Putamen (tissue), 1 donor: ENCODE measurements at regions not wholly inside any gene's neighbourhood (a gene's known extent, or its start where the extent isn't known, plus 50 kb on each side); places are given as distances from the start of the nearest gene placed in this dataset.
"Not testable (repeated sequence)": the region's sequence is repeated elsewhere in the genome, so short reads cannot be mapped to it uniquely, and the experiment has no call there.

Source experiments
- DNase-seq: peaks from one replicate; pipeline ENCODE4 v3.0.0-alpha.2; 2016; ENCODE audit warnings: low spot score

- DNase-seq, result no peak
Measured at GRCh38 chr17:13787636-13788035, 185.9 kb upstream of the HS3ST3A1 start.

DNA sequence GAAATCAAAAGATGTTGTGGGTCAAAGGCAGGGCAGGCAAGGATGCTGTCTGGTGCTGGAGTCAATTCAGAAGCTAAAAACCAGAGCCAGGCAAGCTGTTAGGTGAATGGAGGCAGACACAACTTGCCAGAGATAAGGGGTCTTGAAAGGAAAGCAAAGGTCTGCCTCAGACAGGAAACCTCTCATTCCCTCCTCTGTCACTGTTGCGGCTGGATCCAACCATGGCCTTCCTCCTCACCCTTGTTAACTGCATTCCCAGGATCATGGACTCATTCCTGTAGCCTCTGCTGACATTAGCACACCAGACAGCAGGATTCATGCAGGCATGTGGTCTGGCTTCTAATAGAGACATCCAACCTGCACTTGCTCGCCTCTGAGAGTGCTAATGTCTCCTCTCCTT is 186.7 kb upstream of the HS3ST3A1 start:
- no peak for DNase-seq

DNA sequence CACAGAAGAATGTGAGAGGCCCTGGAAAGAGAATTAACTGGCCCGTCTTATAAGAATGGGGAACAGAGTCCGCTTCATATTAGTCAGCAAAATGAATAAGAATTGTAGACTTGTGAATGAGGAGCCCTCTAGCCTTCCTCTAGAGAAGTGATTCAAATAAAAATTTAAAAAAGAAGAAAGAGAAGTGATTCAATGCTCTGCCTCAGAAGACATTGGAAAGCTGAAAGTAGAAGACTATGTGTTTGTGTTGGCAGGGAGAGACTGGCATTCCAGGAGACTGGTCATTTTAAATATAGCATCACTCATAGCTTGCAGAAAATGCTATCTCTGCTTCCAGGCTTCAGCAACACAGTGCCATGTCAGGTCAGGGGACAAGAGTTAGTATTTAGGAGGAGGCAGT is 190.6 kb upstream of the HS3ST3A1 start:
- DNase-seq, result no peak

DNA sequence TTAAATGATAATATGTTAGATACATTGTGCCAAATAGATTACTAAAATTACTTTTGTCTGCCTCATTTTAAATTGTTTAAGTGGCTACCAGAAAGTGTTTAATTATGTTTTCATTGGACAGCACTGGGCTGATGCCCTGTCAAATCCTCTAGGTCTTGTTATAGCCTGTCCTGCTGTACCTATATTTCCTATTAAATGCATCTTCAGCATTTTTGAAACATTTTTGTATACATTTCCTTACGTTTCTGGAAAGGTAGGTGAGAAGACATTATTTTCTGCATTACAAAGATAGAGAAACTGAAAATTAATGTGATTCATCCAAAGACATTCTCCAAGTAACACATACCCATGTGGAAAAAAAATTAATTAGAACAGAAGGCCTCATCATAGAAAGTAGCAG is 192.2 kb upstream of the HS3ST3A1 start:
- no peak for DNase-seq

DNA sequence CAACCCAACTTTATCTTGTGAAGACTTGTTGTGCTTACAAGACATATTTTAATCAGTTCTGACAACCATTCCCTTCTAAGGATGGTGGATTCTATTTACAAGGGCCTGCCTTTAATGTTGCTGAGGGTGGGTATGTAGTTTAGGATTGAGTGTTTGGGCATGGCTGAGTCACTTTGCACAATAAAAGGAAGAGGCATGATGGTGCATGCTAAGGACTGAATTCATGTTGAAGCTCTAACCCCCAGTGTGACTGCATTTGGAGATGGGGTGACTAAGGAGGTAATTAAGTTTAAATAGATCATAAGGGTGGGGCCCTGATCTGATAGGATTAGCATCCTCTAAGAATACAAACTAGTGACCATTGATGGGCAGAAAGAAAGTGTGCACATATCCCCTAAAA is 196.1 kb upstream of the HS3ST3A1 start:
- DNase-seq, result no peak

DNA sequence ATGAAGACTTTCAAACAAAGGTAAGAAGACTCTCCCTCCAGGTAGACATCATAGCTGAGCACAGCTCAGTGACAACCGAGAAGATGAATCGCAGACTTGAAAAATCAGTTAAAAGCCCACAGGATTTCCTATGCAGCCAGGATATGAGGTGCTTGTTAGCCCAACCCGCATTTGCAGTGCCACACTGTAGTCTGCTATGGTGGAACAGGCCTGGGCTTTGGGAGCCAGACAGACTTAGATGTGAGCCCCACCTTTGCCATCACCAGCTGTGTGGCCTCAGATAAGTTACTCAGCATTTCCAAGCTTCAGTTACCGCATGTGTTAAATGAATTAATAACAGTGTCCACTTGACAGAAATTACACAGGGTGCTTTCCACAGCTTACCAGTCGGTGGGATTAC is 204.4 kb upstream of the HS3ST3A1 start:
- no peak for DNase-seq

GRCh38 chr17:13807103-13807502 is 205.4 kb upstream of the HS3ST3A1 start:
- DNase-seq, result no peak

DNA sequence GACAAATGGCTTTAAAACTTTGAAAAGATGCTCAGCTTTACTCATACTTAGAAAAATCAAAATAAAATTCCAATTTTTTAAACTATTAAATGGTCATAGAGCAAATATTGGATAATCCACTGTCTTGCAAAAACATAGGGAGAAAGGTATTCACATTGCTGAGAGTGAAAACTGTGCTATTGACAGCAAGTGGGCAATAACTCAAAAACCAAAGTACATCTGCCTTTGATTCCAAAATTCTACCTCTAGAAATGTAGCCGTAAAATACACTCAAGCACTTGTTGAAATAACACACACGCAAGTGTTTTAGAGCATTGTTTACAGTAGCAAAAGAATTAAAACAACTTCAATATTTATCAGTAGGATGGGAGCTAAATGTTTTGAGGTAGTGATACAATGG is 210.6 kb upstream of the HS3ST3A1 start:
- no peak for DNase-seq

DNA sequence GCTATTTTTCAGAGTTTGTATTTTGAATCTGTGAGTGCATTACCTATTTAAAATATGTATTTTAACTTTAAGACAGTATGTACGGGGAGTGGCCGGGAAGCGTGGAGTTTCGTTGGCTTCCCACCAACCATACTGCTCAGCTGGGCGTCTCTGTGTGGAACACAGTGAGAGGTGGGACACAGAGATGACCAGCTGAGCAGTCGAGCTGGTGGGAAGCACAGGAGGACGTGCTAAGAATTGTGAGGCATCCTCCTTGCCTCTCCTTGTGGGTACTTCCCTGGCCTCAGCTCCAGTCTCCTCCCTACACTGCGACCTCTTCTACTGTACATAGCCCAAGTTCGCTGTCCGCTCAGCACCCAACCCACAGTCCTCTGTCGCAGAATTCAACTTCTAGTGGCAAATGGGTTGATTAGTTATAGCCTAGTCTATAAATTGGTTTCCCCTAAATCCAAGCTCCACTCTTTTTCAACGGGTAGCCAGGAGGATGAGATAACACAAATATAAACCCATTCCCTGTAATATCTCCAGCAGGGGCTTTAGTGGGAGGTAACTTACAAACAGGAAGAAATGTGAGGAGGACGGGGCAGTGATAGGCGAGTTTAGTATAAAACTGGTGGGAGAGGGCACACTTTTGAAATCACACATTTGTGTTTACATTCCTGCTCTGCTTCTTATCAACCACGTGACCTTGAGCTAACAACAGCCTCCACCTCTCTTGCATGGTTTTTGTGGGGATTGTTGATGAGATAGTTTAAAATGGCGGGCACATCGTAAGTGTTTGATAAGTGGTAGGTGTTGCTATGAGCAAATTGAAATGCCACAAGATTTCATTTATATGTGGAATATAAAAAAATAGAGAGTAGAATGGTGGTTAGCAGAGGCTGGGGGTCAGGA is 211.9 kb upstream of the HS3ST3A1 start:
- DNase-seq, result no peak

DNA sequence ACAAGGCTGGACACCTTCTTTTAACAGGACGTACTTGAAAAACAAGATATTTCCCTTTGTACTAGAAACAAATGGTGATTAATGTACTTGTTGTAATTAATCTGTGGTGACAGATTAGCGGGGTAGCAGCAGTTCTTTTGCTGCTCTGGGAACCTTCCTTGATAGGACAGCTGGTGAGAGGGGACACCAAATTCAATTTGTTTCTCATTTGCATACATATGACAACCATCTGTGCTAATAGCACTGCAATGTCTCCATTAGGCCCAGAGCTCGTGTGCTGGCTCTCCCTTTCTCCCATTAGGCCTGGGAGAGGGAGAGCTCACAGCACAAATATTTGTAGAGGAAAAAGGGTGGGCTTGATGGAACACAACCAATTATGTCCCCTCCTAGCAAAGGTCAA is 221.0 kb upstream of the HS3ST3A1 start:
- DNase-seq, result no peak

DNA sequence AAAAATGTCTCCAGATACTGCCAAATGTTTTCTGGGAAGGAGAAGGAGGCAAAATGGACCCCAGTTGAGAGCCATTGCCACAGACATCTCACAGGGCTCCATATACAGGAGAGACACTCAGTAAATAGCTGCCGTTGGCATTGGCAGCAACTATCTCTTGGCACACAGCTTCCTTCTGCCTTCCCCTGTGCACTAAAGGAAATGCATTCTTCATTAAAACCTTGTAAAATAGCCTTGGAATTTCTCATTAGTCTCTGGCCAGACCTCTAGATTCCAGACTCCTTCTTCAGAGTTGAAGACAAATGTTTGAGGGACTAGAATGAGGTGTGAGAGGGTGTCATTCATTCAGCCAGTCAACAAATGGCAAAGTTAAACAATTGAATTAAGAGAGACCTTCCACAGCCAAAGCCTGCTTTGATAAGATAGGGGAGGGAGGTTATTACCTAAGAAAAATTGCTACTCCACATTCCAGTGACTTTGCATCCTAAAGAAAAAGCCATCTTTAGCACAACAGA is 223.9 kb upstream of the HS3ST3A1 start:
- DNase-seq, result no peak

DNA sequence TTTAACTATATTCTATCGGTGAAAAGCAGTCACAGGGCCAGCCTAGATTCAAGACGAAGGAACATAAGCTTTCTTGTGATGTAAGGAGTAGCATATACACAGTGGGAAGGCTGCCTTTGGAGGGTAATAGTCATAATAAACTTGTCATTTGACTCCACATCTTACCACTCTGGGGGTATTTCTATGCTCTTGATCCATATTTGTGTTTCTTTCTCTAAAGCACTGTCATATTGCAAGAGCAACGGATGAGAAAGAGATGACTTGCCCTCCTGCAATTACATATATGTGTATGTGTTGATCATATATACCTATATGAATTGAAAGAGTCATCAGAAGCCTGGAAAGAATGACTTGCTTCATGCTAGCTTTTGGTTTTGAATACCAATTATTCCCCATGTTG is 225.4 kb upstream of the HS3ST3A1 start:
- no peak for DNase-seq

DNA sequence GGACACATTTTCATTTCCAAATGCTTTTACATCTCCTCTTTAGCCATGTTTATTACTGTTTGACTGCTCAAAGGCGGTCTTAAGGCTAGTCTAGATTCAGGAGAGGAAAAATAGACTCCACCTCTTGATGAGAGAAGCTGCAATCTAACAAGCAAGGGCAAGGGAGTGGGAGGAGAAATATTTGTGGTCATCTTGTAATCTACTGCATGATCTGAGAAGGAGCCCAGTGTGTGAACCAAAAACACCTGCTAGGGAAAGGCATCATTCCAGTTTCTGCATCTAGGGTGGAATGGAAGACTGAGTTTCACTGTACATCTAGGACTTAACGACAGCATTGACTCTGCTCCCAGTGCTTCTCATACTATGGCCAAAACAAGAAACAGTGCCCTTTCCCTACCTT is 232.2 kb upstream of the HS3ST3A1 start:
- DNase-seq, result no peak

GRCh38 chr17:13835151-13835550 is 233.4 kb upstream of the HS3ST3A1 start:
- no peak for DNase-seq

- no peak for DNase-seq
Measured at GRCh38 chr17:13837417-13837816, 231.9 kb upstream of the COX10 start.

DNA sequence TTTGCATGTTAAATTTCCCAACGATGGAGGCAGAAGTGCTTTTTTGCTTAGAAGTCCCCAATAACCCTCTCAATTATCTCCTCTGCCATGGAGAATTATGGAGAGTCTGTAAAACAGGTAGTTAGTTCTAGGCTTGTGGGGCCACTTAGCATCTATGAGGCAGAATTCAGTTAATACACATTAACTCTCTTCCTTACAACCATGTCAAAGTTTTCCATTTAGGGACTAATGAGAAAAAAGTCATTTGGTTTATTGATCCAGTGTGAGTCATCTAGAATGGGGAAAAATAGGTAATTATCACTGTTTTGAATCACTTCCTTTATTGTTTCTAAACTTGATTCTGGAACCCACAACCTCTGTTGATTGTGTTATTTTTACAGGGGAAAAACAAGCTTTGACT is 229.1 kb upstream of the COX10 start:
- no peak for DNase-seq

GRCh38 chr17:13843862-13844635 is 225.3 kb upstream of the COX10 start:
- no peak for DNase-seq

- no peak for DNase-seq
Measured at GRCh38 chr17:13851889-13852288, 217.4 kb upstream of the COX10 start.

- DNase-seq, result not testable (repeated sequence)
Measured at GRCh38 chr17:13855730-13856129, 213.6 kb upstream of the COX10 start.

GRCh38 chr17:13862346-13862745 is 207.0 kb upstream of the COX10 start:
- DNase-seq, result no peak

DNA sequence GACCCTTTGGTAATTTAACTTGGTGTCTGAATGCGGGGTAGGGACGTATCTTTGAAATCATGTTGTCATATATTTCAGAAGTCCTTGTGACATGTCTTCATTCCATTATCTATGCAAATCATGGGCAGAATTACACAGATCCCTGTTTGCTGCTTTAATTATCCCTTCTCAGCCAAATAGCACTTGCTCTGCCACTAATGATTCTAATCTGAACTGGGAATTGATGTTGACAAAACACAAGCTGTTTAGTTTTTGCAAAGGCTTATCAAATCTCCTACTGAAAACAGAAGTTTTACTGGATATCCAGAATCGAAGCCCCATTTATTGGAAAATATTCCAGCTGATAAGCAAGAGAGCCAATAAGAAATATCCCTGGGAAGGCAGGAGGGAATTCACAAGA is 205.9 kb upstream of the COX10 start:
- no peak for DNase-seq

DNA sequence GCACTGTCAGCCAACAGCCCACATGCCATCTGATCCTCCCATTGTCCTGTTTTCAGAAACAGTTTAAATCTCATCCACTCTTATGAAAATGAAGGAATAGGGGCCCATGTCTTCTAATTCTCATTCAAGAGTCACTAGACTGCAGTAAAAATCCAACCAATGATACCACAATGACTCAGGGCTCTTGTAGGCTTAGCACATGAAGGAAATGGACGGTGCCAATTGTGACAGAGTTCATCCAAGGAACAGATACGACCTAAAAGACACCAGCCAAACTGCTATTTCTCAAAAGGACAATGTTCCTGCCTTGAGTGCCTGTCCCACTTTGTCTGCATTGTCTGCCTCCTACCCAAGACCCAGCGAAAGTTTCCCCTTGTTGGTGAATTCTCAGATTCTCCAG is 204.8 kb upstream of the COX10 start:
- DNase-seq, result no peak

DNA sequence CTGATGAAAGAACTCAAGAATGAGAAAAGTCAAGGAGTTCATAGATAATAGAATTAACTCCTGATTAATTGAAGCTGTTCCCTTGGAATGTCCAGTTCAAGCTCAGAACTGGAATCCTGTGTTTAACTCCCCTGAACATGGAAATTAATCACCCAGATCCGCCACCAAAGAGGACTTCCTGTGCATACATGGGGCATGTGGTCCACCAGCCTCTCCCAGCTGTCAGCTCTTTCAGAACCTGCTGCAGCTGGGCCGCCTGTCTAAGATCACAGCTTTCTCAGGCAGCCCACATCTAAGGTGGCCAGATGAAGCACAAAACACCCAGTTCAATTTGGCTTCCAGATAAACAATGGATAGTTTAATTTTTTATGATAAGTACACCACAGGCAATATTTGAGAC is 203.7 kb upstream of the COX10 start:
- DNase-seq, result no peak
